Mesenchymal stem cell (in vitro differentiated cells and primary cell): ENCODE measurements at regions not wholly inside any gene's neighbourhood (a gene's known extent, or its start where the extent isn't known, plus 50 kb on each side); places are given as distances from the start of the nearest gene placed in this dataset.
A peak's percentile ranks its signal among the peaks of the same experiment; 100 is the strongest.

Experiments used
- DNase-seq: peaks from one replicate; pipeline ENCODE4 v3.0.0-alpha.2; 2013
- H2AFZ ChIP-seq: one replicate; pipeline ENCODE4 v1.6.1; 2013; ENCODE audit warnings: low read depth, mild to moderate bottlenecking, control low read depth, inconsistent platforms, low read length, moderate library complexity
- H2AK5ac ChIP-seq: 2 replicates; pipeline ENCODE4 v1.6.1; 2013; ENCODE audit warnings: low read length, moderate library complexity, mild to moderate bottlenecking, inconsistent platforms; ENCODE audit not compliant: severe bottlenecking
- H2BK120ac ChIP-seq: one replicate; pipeline ENCODE4 v1.6.1; 2013; ENCODE audit warnings: low read depth, mild to moderate bottlenecking, inconsistent platforms, low read length, moderate library complexity
- H2BK12ac ChIP-seq, 2 experiments: one replicate each; pipeline ENCODE4 v1.6.1; 2013; ENCODE audit warnings: inconsistent platforms in 2 of 2, low read length in 2 of 2, mild to moderate bottlenecking in 2 of 2, moderate library complexity in 2 of 2, control low read depth in 1 of 2
- H2BK15ac ChIP-seq: one replicate; pipeline ENCODE4 v1.6.1; 2013; ENCODE audit warnings: mild to moderate bottlenecking, low read depth, inconsistent platforms; ENCODE audit not compliant: poor library complexity, severe bottlenecking
- H2BK5ac ChIP-seq: 2 replicates; pipeline ENCODE4 v1.6.1; 2013; ENCODE audit warnings: low read depth, mild to moderate bottlenecking, low read length, control low read depth, inconsistent platforms; ENCODE audit not compliant: poor library complexity, severe bottlenecking
- H3K14ac ChIP-seq, 2 experiments: one replicate each; pipeline ENCODE4 v1.6.1; 2013; ENCODE audit warnings: inconsistent platforms in 2 of 2, low read length in 2 of 2, control low read depth in 1 of 2, mild to moderate bottlenecking in 1 of 2, moderate library complexity in 1 of 2
- H3K18ac ChIP-seq, 2 experiments: one replicate each; pipeline ENCODE4 v1.6.1; 2013; ENCODE audit warnings: inconsistent platforms in 2 of 2, low read length in 2 of 2, control low read depth in 1 of 2, low read depth in 1 of 2, mild to moderate bottlenecking in 1 of 2
- H3K23ac ChIP-seq, 2 experiments: one replicate each; pipeline ENCODE4 v1.6.1; 2013; ENCODE audit warnings: inconsistent platforms in 2 of 2, low read length in 2 of 2, mild to moderate bottlenecking in 2 of 2, moderate library complexity in 2 of 2, control low read depth in 1 of 2
- H3K27ac ChIP-seq: 2 replicates; pipeline ENCODE4 v1.5.1; 2013; ENCODE audit warnings: mild to moderate bottlenecking, moderate library complexity, low read length, control low read depth, inconsistent platforms; ENCODE audit not compliant: poor library complexity, severe bottlenecking
- H3K27me3 ChIP-seq, 2 experiments: 2 replicates each; pipeline versions ENCODE4 v1.6.1 to v1.7.0; 2013; ENCODE audit warnings: low read length in 2 of 2, mild to moderate bottlenecking in 2 of 2, moderate library complexity in 2 of 2, control low read depth in 1 of 2, inconsistent platforms in 1 of 2; ENCODE audit not compliant: control insufficient read depth in 1 of 2, insufficient read depth in 1 of 2
- H3K36me3 ChIP-seq, 2 experiments: 2 replicates each; pipeline versions ENCODE4 v1.6.1 to v1.7.0; 2013; ENCODE audit warnings: low read length in 2 of 2, control low read depth in 1 of 2, inconsistent platforms in 1 of 2, low read depth in 1 of 2, mild to moderate bottlenecking in 1 of 2; ENCODE audit not compliant: insufficient read depth in 2 of 2, control insufficient read depth in 1 of 2
- H3K4ac ChIP-seq, 2 experiments: one replicate each; pipeline ENCODE4 v1.6.1; 2013; ENCODE audit warnings: inconsistent platforms in 2 of 2, low read length in 2 of 2, mild to moderate bottlenecking in 2 of 2, moderate library complexity in 2 of 2, control low read depth in 1 of 2, low read depth in 1 of 2
- H3K4me1 ChIP-seq: 2 replicates; pipeline ENCODE4 v1.6.1; 2013; ENCODE audit warnings: low read depth, low read length, control low read depth; ENCODE audit not compliant: control insufficient read depth, insufficient read depth
- H3K4me2 ChIP-seq: 2 replicates; pipeline ENCODE4 v1.6.1; 2013; ENCODE audit warnings: low read length, mild to moderate bottlenecking, inconsistent platforms; ENCODE audit not compliant: poor library complexity, severe bottlenecking
- H3K4me3 ChIP-seq, 2 experiments: 2 replicates each; pipeline versions ENCODE4 v1.5.1 to v1.7.0; 2013; ENCODE audit warnings: low read length in 2 of 2, mild to moderate bottlenecking in 2 of 2, control low read depth in 1 of 2, low read depth in 1 of 2; ENCODE audit not compliant: insufficient read depth in 1 of 2
- H3K79me1 ChIP-seq: replicated peaks from 2 replicates; pipeline ENCODE4 v1.6.1; 2013; ENCODE audit warnings: mild to moderate bottlenecking, control low read depth, low read length, inconsistent platforms; ENCODE audit not compliant: poor library complexity, severe bottlenecking
- H3K9ac ChIP-seq: 2 replicates; pipeline ENCODE4 v1.7.0; 2013; ENCODE audit warnings: mild to moderate bottlenecking, low read length, moderate library complexity
- H3K9me3 ChIP-seq: 2 replicates; pipeline ENCODE4 v1.7.0; 2013; ENCODE audit warnings: mild to moderate bottlenecking, low read length; ENCODE audit not compliant: control insufficient read depth
- H4K8ac ChIP-seq: one replicate; pipeline ENCODE4 v1.6.1; 2013; ENCODE audit warnings: inconsistent platforms, mild to moderate bottlenecking, low read length, moderate library complexity
- H4K91ac ChIP-seq: one replicate; pipeline ENCODE4 v1.6.1; 2013; ENCODE audit warnings: mild to moderate bottlenecking, low read length, inconsistent platforms
- WGBS: methylation state at CpG from one replicate; pipeline ENCODE4 v1.1.7; 2013; ENCODE audit warnings: mixed read lengths; 5-methylcytosine and 5-hydroxymethylcytosine counted together

DNA sequence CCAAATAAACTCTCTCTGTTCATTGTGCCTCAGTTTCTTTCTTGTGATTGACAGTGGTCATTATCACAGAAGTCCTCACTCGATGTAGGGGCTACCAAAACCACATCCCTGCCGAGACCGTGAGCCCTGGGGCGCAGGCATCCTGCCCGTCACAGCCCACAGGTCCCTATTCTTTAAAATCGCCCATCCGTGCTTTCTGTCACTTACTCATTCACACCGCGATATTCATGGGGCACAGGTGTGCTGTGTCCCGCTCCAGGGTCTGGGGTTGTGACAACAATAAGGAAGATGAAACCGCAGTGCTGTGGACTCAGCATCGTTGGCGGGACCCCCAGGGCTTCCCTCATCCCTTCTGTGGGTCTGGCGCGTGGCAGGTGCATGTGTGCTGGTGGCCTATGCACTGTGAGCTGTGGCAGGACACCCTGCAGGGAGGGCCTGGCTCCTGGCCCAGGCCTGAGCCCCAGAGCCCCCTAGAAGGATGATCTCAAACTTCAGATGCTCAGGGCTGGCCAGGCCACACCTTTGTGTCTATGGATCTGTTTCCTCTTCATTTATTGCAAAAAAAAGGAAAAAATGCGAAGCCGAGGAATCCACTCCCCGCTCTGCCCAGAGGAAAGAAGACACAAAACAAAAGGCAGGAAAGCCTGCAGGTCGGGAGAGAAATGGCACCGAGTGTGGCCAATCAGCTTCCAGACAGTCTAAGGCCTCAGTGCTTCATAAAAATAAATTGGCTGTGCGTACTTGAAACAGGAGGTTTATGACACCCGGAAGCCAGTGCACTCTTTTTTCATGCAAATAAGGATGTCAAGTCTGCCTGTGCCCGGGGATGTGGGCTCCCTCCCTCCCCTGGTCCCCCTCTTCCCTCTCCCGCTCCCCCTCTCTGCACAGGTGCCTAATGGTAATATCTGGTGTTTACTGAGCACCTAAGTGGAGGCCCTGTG lies 109.5 kb upstream of the ADRA2C start:
- Histone ChIP-seq H2AK5ac (no peak overlapping the region), H3K9me3 (no peaks in the 10 kb centered on the region), H3K79me1 (no peaks in the 10 kb centered on the region), H3K4me2 (no peak overlapping the region), H2AFZ (no peak overlapping the region), H2BK5ac (peak overlapping the region; percentile 20), H3K36me3 (no peaks in the 10 kb centered on the region), H3K18ac (no peak overlapping the region), H2BK15ac (no peak overlapping the region), H3K4me1 (peaks cover 36% of the 10 kb centered on the region), H2BK120ac (no peak overlapping the region), H4K91ac (no peak overlapping the region), H3K23ac (no peak overlapping the region), H3K4ac (no peak overlapping the region), H3K27ac (no peak overlapping the region), H3K27me3 (peaks cover 58 to 96% of the 10 kb centered on the region in 2 experiments), H2BK12ac (no peak overlapping the region), H3K9ac (no peak overlapping the region), H3K4me3 (no peak overlapping the region), H4K8ac (no peak overlapping the region), H3K14ac (no peak overlapping the region)
- DNase-seq, result no peak
- 83% methylated on average over 24 of the region's 24 CpGs for WGBS

DNA sequence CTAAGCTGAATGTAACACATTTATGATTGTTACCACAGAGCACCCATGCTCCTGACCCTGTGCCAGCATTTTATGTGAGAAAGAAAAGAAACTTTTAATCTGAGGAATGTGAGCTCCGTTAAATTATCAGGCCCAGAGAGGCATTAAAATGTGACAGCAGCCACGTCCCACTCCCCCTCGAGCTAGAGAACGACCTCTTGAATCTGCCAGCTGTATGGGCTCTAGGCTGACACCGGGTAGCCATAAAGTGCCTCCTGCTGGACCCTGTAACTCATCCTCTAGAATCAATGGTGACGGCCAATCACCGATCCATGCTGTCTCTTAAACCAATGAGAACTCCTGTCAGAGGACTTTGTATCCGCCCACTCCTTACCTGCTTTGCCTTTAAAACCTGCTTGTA lies 110.2 kb upstream of the ADRA2C start:
- H2AK5ac ChIP-seq, result no peak overlapping the region
- H3K14ac ChIP-seq, result no peak overlapping the region
- no peak overlapping the region for H2BK12ac ChIP-seq
- H3K23ac ChIP-seq, result no peak overlapping the region
- no peak overlapping the region for H2AFZ ChIP-seq
- DNase-seq, result no peak
- H3K4me2 ChIP-seq, result no peak overlapping the region
- 67% methylated on average over 8 of the region's 8 CpGs for WGBS
- H3K4ac ChIP-seq, result no peak overlapping the region
- H3K18ac ChIP-seq, result no peak overlapping the region
- no peaks in the 10 kb centered on the region for H3K79me1 ChIP-seq
- H3K36me3 ChIP-seq, result no peaks in the 10 kb centered on the region
- peaks cover 40% of the 10 kb centered on the region for H3K4me1 ChIP-seq
- H2BK15ac ChIP-seq, result no peak overlapping the region
- no peak overlapping the region for H3K4me3 ChIP-seq
- H3K9ac ChIP-seq, result no peak overlapping the region
- H3K27me3 ChIP-seq, result peaks cover 55 to 96% of the 10 kb centered on the region in 2 experiments
- H2BK5ac ChIP-seq, result no peak overlapping the region
- no peak overlapping the region for H4K8ac ChIP-seq
- H3K27ac ChIP-seq, result no peak overlapping the region
- no peak overlapping the region for H2BK120ac ChIP-seq
- H4K91ac ChIP-seq, result no peak overlapping the region
- no peaks in the 10 kb centered on the region for H3K9me3 ChIP-seq

DNA sequence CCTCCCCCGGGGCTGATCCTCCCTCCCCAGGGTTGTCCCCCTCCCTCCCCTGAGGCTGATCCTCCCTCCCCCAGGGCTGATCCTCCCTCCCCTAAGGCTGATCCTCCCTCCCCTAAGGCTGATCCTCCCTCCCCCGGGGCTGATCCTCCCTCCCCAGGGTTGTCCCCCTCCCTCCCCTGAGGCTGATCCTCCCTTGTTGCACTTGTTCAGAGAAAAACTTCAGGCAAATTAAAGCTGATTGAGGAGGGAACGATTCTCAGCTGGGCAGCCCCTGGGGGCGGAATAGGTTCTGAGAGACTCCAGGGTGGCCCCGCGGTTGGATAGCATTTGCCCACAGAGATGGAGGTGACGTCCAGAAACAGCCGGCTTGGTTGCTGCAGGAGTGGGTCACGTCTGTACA lies 110.7 kb upstream of the ADRA2C start:
- no peak overlapping the region for H2BK12ac ChIP-seq

DNA sequence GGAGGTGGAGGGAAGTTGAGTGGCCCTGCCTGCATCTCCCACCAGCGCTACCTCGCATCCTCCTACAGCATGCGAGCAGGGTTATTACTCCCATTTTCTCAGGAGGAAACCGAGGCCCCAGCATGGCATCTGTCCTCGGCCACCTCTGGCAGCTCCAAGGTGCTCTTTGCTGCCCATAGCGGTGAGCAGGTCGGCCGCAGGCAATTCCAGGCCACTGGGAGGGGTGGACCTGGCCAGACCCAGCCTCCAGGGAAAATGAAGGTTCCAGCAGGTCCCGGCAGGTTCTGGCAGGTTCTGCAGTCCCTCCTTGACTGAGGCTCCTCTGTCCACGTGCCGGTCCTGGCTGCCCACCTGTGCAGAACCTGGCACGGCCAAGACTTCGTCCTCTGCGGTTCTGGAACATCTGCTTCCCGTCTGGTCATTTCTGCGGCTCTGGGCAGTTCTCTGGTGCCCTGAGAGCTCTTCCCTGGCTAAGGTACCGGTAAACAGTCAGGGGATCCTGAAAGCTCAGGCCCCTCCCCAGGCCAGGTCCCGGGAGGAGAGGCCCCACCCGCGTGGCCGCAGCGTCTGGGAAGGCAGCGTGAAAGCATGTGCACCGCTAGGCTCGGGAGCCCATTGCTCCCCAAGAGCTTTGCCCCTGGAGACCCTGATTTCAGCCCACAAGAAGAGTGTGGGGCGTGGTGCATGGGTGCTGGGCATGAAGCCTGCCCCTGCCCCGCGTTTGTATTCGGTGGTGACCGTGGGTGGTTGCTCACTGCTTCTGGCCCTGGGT lies 112.0 kb upstream of the ADRA2C start:
- Histone ChIP-seq H3K27me3 (peaks cover 53 to 96% of the 10 kb centered on the region in 2 experiments), H3K4ac (no peak overlapping the region), H3K4me1 (peaks cover 33% of the 10 kb centered on the region), H3K36me3 (no peaks in the 10 kb centered on the region), H2BK15ac (no peak overlapping the region), H3K23ac (no peak overlapping the region), H3K9ac (no peak overlapping the region), H2AFZ (no peak overlapping the region), H2AK5ac (no peak overlapping the region), H3K4me3 (no peak overlapping the region), H3K27ac (no peak overlapping the region), H4K8ac (no peak overlapping the region), H2BK5ac (no peak overlapping the region), H4K91ac (no peak overlapping the region), H3K79me1 (no peaks in the 10 kb centered on the region), H3K4me2 (no peak overlapping the region), H3K14ac (no peak overlapping the region), H3K9me3 (no peaks in the 10 kb centered on the region), H2BK120ac (no peak overlapping the region), H2BK12ac (no peak overlapping the region), H3K18ac (no peak overlapping the region)
- no peak for DNase-seq
- WGBS, result 87% methylated on average over 27 of the region's 30 CpGs

More for the DNA sequence above, 110.7 kb upstream of the ADRA2C start:
- H3K27me3 ChIP-seq, result peaks cover 55 to 96% of the 10 kb centered on the region in 2 experiments
- H3K9ac ChIP-seq, result no peak overlapping the region
- no peaks in the 10 kb centered on the region for H3K79me1 ChIP-seq
- no peak overlapping the region for H3K4ac ChIP-seq
- no peak overlapping the region for H3K4me3 ChIP-seq
- H3K27ac ChIP-seq, result no peak overlapping the region
- no peak overlapping the region for H4K91ac ChIP-seq
- no peak overlapping the region for H3K4me2 ChIP-seq
- no peak overlapping the region for H2BK15ac ChIP-seq
- H2BK120ac ChIP-seq, result no peak overlapping the region
- no peak overlapping the region for H3K18ac ChIP-seq
- no peaks in the 10 kb centered on the region for H3K36me3 ChIP-seq
- no peak overlapping the region for H4K8ac ChIP-seq
- H2AFZ ChIP-seq, result no peak overlapping the region
- WGBS, result 78% methylated on average over 7 of the region's 9 CpGs
- H3K9me3 ChIP-seq, result no peaks in the 10 kb centered on the region
- H2AK5ac ChIP-seq, result no peak overlapping the region
- peaks cover 38% of the 10 kb centered on the region for H3K4me1 ChIP-seq
- no peak overlapping the region for H3K23ac ChIP-seq
- H2BK5ac ChIP-seq, result no peak overlapping the region
- no peak for DNase-seq
- no peak overlapping the region for H3K14ac ChIP-seq
